K562 (cell line): ENCODE measurements at regions not wholly inside any gene's neighbourhood (a gene's known extent, or its start where the extent isn't known, plus 50 kb on each side); places are given as distances from the start of the nearest gene placed in this dataset.

Source experiments
- ATAC-seq: fragments of 200-7000 bp; cut with Tn5 transposase; 3 replicates; pipeline ENCODE4 v1.9.1; 2020; ENCODE audit warnings: moderate library complexity
- BruUV-seq: library from RNA; stranded (reverse); fragments of 400-500 nt; replicated peaks from 2 replicates; lab custom pipeline; 2021; lab: Mats Ljungman, UMichigan
- CTCF ChIA-PET: fragments of 300-600 bp; formaldehyde crosslinking; extraction: SDS; loops from one replicate; lab custom pipeline; 2021; ENCODE audit warnings: low intra/inter-chr PET ratio; lab: Yijun Ruan, JAX
- POLR2A ChIA-PET: fragments of 300-600, 350-650 bp; sonication (Branson Sonifier 250); formaldehyde crosslinking; extraction: SDS; loops from one replicate; lab custom pipeline; 2021; ENCODE audit warnings: antibody characterized with exemption, inconsistent platforms; lab: Yijun Ruan, JAX
- DNase-seq, 4 experiments: peaks; one replicate each; pipeline versions ENCODE4 v3.0.0 to v3.0.0-alpha.2; 2011 to 2018; ENCODE audit warnings: low spot score in 3 of 4, mixed read lengths in 3 of 4; ENCODE audit errors: extremely low read depth in 1 of 4
- FAIRE-seq: peaks from 2 replicates; lab custom pipeline; 2011; peaks lifted over from hg19 to GRCh38; lab: Jason Lieb, UNC
- H2AFZ ChIP-seq: 2 replicates; pipeline ENCODE4 v1.6.0; 2011; ENCODE audit warnings: low read depth, low read length, control low read depth, inconsistent platforms
- H3K27ac ChIP-seq: fragments of 200-600 bp; 3 replicates; pipeline ENCODE4 v1.8.0; 2011; ENCODE audit warnings: low read depth, mild to moderate bottlenecking, control low read depth, inconsistent platforms, low read length, moderate library complexity, mixed read lengths; ENCODE audit errors: extremely low read depth
- H3K27me3 ChIP-seq, 2 experiments: fragments of 300-600 bp in 1 of 2; 2 replicates in 1 of 2; 3 replicates in 1 of 2; pipeline versions ENCODE4 v1.6.0 to v1.8.0; 2011; ENCODE audit warnings: inconsistent platforms in 2 of 2, low read length in 2 of 2, mild to moderate bottlenecking in 1 of 2, mixed read lengths in 1 of 2, moderate library complexity in 1 of 2; ENCODE audit not compliant: control insufficient read depth in 2 of 2, insufficient read depth in 2 of 2
- H3K36me3 ChIP-seq: fragments of 300-600 bp; 3 replicates; pipeline ENCODE4 v1.8.0; 2011; ENCODE audit warnings: mild to moderate bottlenecking, low read length, inconsistent platforms; ENCODE audit not compliant: control insufficient read depth, insufficient read depth
- H3K4me1 ChIP-seq, 2 experiments: fragments of 200-600 bp in 1 of 2; replicated peaks in 1 of 2; 2 replicates in 1 of 2; 3 replicates in 1 of 2; pipeline versions ENCODE4 v1.5.1 to v1.8.0; 2011; ENCODE audit warnings: inconsistent platforms in 2 of 2, low read length in 2 of 2, mild to moderate bottlenecking in 1 of 2, mixed read lengths in 1 of 2, moderate library complexity in 1 of 2; ENCODE audit not compliant: control insufficient read depth in 2 of 2, insufficient read depth in 2 of 2
- H3K4me2 ChIP-seq: 2 replicates; pipeline ENCODE4 v1.6.1; 2011; ENCODE audit warnings: low read length, control low read depth, inconsistent platforms, mixed read lengths; ENCODE audit not compliant: insufficient read depth
- H3K4me3 ChIP-seq: fragments of 200-600 bp; sonication (generic), shearing (Covaris generic); 2 replicates; pipeline ENCODE4 v1.5.1; 2016; ENCODE audit warnings: control low read depth, inconsistent platforms
- H3K79me2 ChIP-seq: fragments of 200-600 bp; 3 replicates; pipeline ENCODE4 v1.8.0; 2011; ENCODE audit warnings: low read length, inconsistent platforms; ENCODE audit not compliant: control insufficient read depth, insufficient read depth
- H3K9ac ChIP-seq, 2 experiments: 2 replicates each; pipeline versions ENCODE4 v1.6.0 to v1.6.1; 2011; ENCODE audit warnings: low read depth in 2 of 2, low read length in 2 of 2, control low read depth in 1 of 2, inconsistent platforms in 1 of 2, mild to moderate bottlenecking in 1 of 2, mixed read lengths in 1 of 2; ENCODE audit not compliant: insufficient read depth in 1 of 2
- H3K9me1 ChIP-seq: one replicate; pipeline ENCODE4 v1.6.0; 2011; ENCODE audit warnings: inconsistent platforms, mild to moderate bottlenecking, low read length, moderate library complexity; ENCODE audit not compliant: control insufficient read depth, insufficient read depth
- H3K9me3 ChIP-seq: replicated peaks from 2 replicates; pipeline ENCODE4 v1.5.1; 2011; ENCODE audit warnings: low read depth, low read length, inconsistent platforms; ENCODE audit not compliant: control insufficient read depth, insufficient read depth
- H4K20me1 ChIP-seq: replicated peaks from 2 replicates; pipeline ENCODE4 v1.6.1; 2011; ENCODE audit warnings: low read length, inconsistent platforms, mixed read lengths; ENCODE audit not compliant: control insufficient read depth, insufficient read depth
- BRD4 ChIP-seq: fragments of 200-600 bp; sonication (generic); IDR thresholded peaks from 2 replicates; pipeline ENCODE4 v1.6.1; 2017; ENCODE audit warnings: inconsistent platforms
- BRF1 ChIP-seq: IDR thresholded peaks from 3 replicates; pipeline ENCODE4 v1.6.1; 2011; ENCODE audit warnings: borderline replicate concordance, mild to moderate bottlenecking; ENCODE audit not compliant: insufficient read length; ENCODE audit errors: extremely low read depth
- C11orf30 ChIP-seq: fragments of 450-650 bp; IDR thresholded peaks from 2 replicates; pipeline ENCODE4 v1.6.1; 2016; ENCODE audit warnings: low read depth, mild to moderate bottlenecking
- EGR1 ChIP-seq: fragments of 450-650 bp; conservative IDR thresholded peaks from 2 replicates; pipeline ENCODE4 v1.6.1; 2017; ENCODE audit warnings: mild to moderate bottlenecking
- FOS ChIP-seq: IDR thresholded peaks from 3 replicates; pipeline ENCODE4 v1.6.1; 2011; ENCODE audit not compliant: insufficient read length; ENCODE audit errors: extremely low read depth
- FOXA1 ChIP-seq: fragments of 450-650 bp; IDR thresholded peaks from 2 replicates; pipeline ENCODE4 v1.6.1; 2016; ENCODE audit warnings: mild to moderate bottlenecking, borderline replicate concordance
- GABPA ChIP-seq: fragments of 200-800 bp; sonication (Bioruptor generic); conservative IDR thresholded peaks from 2 replicates; pipeline ENCODE4 v1.6.1; 2016; ENCODE audit warnings: low read depth, missing genetic modification characterization, missing compliant biosample characterization
- IRF1 ChIP-seq: sonication (generic); formaldehyde crosslinking; IDR thresholded peaks from 2 replicates; pipeline ENCODE4 v1.8.0; 2022; ENCODE audit warnings: missing genetic modification reagents, mild to moderate bottlenecking, borderline replicate concordance
- KAT7 ChIP-seq: sonication (generic); formaldehyde crosslinking; IDR thresholded peaks from 2 replicates; pipeline ENCODE4 v1.8.0; 2022; ENCODE audit warnings: missing genetic modification reagents, mild to moderate bottlenecking, borderline replicate concordance
- KDM4B ChIP-seq, 2 experiments: fragments of 450-650 bp in 1 of 2; sonication (generic) in 1 of 2; IDR thresholded peaks; 2 replicates each; pipeline ENCODE4 v1.6.1; 2016 to 2017; ENCODE audit warnings: borderline replicate concordance in 2 of 2, antibody characterized with exemption in 1 of 2, low read depth in 1 of 2, mild to moderate bottlenecking in 1 of 2
- NFE2L1 ChIP-seq: fragments of 450-650 bp; IDR thresholded peaks from 2 replicates; pipeline ENCODE4 v1.6.1; 2016; ENCODE audit warnings: missing genetic modification characterization, low read depth, mild to moderate bottlenecking, missing compliant biosample characterization, moderate library complexity, borderline replicate concordance
- PTBP1 ChIP-seq: fragments of 200-400 bp; formaldehyde crosslinking; IDR thresholded peaks from 2 replicates; pipeline ENCODE4 v1.6.1; 2017; ENCODE audit warnings: low read depth, low read length
- TBL1XR1 ChIP-seq, 2 experiments: IDR thresholded peaks; 2 replicates each; pipeline ENCODE4 v1.6.1; 2012; ENCODE audit warnings: improper control_type of control experiment in 2 of 2, low read length in 2 of 2, mild to moderate bottlenecking in 1 of 2
- TGIF2 ChIP-seq: sonication (generic); formaldehyde crosslinking; IDR thresholded peaks from 2 replicates; pipeline ENCODE4 v1.8.1; 2022; ENCODE audit warnings: mild to moderate bottlenecking, missing genetic modification reagents, moderate library complexity
- YBX1 ChIP-seq: fragments of 450-650 bp; IDR thresholded peaks from 2 replicates; pipeline ENCODE4 v1.7.1; 2016; ENCODE audit warnings: mild to moderate bottlenecking
- ZC3H4 ChIP-seq: sonication (generic); formaldehyde crosslinking; IDR thresholded peaks from 2 replicates; pipeline ENCODE4 v1.9.0; 2021; ENCODE audit warnings: missing genetic modification reagents, borderline replicate concordance
- ZNF146 ChIP-seq: IDR thresholded peaks from one replicate; pipeline ENCODE4 v1.6.1; 2018; ENCODE audit warnings: missing compliant biosample characterization; ENCODE audit not compliant: unreplicated experiment
- ZNF174 ChIP-seq: fragments of 250-450 bp; sonication (Bioruptor Pico); IDR thresholded peaks from 2 replicates; pipeline ENCODE4 v1.4.0; 2020; ENCODE audit warnings: mild to moderate bottlenecking
- ZNF561 ChIP-seq: fragments of 450-650 bp; formaldehyde crosslinking; conservative IDR thresholded peaks from 2 replicates; pipeline ENCODE4 v1.4.0; 2020; ENCODE audit warnings: mild to moderate bottlenecking, moderate library complexity
- WGBS: fragments of 100-300 bp; shearing (Covaris generic); methylation state at CpG from one replicate; pipeline ENCODE4 v1.1.6; 2016; ENCODE audit warnings: low coverage, mixed read lengths; ENCODE audit not compliant: insufficient coverage; ENCODE audit errors: missing lambda C conversion rate; 5-methylcytosine and 5-hydroxymethylcytosine counted together
- in situ Hi-C: fragments of 300-500 bp; cut with MboI; formaldehyde crosslinking; loops from 4 replicates; pipeline ENCODE4 v1.15.0; 2018; ENCODE audit warnings: inconsistent platforms, mixed read lengths
- intact Hi-C: fragments of 100-400 bp; cut with micrococcal nuclease; formaldehyde crosslinking; loops from 2 replicates; pipeline ENCODE4 v1.14.2; 2022
- TF ChIP-seq, protein P1 (sequence below): IDR thresholded peaks from 2 replicates; pipeline ENCODE4 v1.6.1; 2011; ENCODE audit warnings: borderline replicate concordance, low read depth, mild to moderate bottlenecking, moderate library complexity, low read length; ENCODE audit not compliant: insufficient read depth, poor library complexity, severe bottlenecking

DNA sequence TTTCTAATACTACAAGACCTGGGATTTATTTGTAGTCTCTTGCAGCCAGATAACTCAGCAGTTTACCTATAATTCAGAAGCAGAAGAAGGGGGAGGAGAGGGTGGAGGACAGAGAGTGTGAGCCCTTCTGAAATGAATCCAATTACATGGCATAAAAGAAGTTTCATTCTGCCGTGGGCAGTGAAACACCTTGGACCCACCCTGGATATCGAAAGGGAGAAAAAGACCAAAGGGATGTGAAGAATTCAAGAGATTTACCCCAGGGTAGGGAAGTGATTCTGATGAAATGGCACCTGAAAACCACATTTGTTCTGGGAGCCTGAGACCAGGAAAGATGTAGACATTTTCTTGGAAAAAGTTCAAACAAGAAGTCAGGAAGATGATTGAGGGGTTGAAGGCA is 140.9 kb downstream of the NDFIP2 start (continued):
- TF ChIP-seq ZNF174 (CRISPR knock-in tag) (no peak), TGIF2 (CRISPR knock-in tag) (no peak), ZC3H4 (CRISPR knock-in tag) (no peak)

- ChIA-PET CTCF (no interaction called here), POLR2A (no interaction called here)
- Histone ChIP-seq H3K9me1 (no peaks in the 10 kb centered on the region), H3K4me3 (no peak overlapping the region), H3K79me2 (no peaks in the 10 kb centered on the region), H4K20me1 (no peaks in the 10 kb centered on the region), H3K4me2 (no peak overlapping the region), H3K9me3 (no peaks in the 10 kb centered on the region), H2AFZ (no peak overlapping the region), H3K9ac (no peak overlapping the region), H3K36me3 (no peaks in the 10 kb centered on the region), H3K27me3 (no peaks in the 10 kb centered on the region), H3K4me1 (no peaks in the 10 kb centered on the region), H3K27ac (no peak overlapping the region)
- intact Hi-C loops, result no loop called here
- ATAC-seq (no peak), FAIRE-seq (no peak), DNase-seq (no peak)
- BruUV-seq, result no TSS peak
- TF ChIP-seq BRF1 (no peak), YBX1 (no peak), PTBP1 (no peak), IRF1 (CRISPR knock-in tag) (no peak), ZNF146 (CRISPR knock-in tag) (no peak), C11orf30 (no peak), TBL1XR1 (IDR thresholded peaks at IDR 0.05; ENCODE audit: low read length in 2 of 2) (no peak), KAT7 (CRISPR knock-in tag) (no peak), NFE2L1 (tag) (no peak), KDM4B (IDR thresholded peaks at IDR 0.05; ENCODE audit: borderline replicate concordance in 2 of 2, low read depth in 1 of 2) (no peak), FOS (no peak), BRD4 (no peak), FOXA1 (no peak), ZNF561 (CRISPR knock-in tag) (no peak), EGR1 (no peak), GABPA (tag) (no peak)
- TF ChIP-seq, protein P1, sequence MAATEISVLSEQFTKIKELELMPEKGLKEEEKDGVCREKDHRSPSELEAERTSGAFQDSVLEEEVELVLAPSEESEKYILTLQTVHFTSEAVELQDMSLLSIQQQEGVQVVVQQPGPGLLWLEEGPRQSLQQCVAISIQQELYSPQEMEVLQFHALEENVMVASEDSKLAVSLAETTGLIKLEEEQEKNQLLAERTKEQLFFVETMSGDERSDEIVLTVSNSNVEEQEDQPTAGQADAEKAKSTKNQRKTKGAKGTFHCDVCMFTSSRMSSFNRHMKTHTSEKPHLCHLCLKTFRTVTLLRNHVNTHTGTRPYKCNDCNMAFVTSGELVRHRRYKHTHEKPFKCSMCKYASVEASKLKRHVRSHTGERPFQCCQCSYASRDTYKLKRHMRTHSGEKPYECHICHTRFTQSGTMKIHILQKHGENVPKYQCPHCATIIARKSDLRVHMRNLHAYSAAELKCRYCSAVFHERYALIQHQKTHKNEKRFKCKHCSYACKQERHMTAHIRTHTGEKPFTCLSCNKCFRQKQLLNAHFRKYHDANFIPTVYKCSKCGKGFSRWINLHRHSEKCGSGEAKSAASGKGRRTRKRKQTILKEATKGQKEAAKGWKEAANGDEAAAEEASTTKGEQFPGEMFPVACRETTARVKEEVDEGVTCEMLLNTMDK, result no peak
- 0% methylated on average over 1 of the region's 1 CpG for WGBS
- in situ Hi-C loops, result no loop called here
Measured at GRCh38 chr13:79621449-79621848, 140.5 kb downstream of the NDFIP2 start.
